Endothelial cell of umbilical vein (primary cell): ENCODE measurements at regions not wholly inside any gene's neighbourhood (a gene's known extent, or its start where the extent isn't known, plus 50 kb on each side); places are given as distances from the start of the nearest gene placed in this dataset.

Experiments used
- BruUV-seq: library from RNA; stranded (reverse); fragments of 400-500 nt; replicated peaks from 2 replicates; lab custom pipeline; 2021; lab: Mats Ljungman, UMichigan
- CTCF ChIA-PET: fragments of 300-600, 350-600 bp; sonication (Branson Sonifier 250); formaldehyde crosslinking; loops from one replicate; lab custom pipeline; 2021; ENCODE audit warnings: antibody characterized with exemption, inconsistent platforms; lab: Charles Lee
- POLR2A ChIA-PET: fragments of 300-600, 350-600 bp; sonication (Branson Sonifier 250); formaldehyde crosslinking; loops from one replicate; lab custom pipeline; 2021; ENCODE audit warnings: antibody characterized with exemption, inconsistent platforms; lab: Charles Lee
- DNase-seq: peaks from one replicate; pipeline ENCODE4 v3.0.0-alpha.2; 2011; ENCODE audit warnings: low read depth, low spot score
- FAIRE-seq: peaks from 2 replicates; lab custom pipeline; 2011; peaks lifted over from hg19 to GRCh38; lab: Jason Lieb, UNC
- H2AFZ ChIP-seq: 2 replicates; pipeline ENCODE4 v1.6.0; 2012; ENCODE audit warnings: low read depth, low read length, control low read depth, inconsistent platforms
- H3K27ac ChIP-seq: 2 replicates; pipeline ENCODE4 v1.5.1; 2011; ENCODE audit warnings: low read depth, mild to moderate bottlenecking, control low read depth, low read length, moderate library complexity; ENCODE audit not compliant: insufficient read depth
- H3K27me3 ChIP-seq, 2 experiments: 2 replicates each; pipeline versions ENCODE4 v1.6.0 to v1.6.1; 2011; ENCODE audit warnings: low read length in 2 of 2, mixed read lengths in 1 of 2; ENCODE audit not compliant: control insufficient read depth in 2 of 2, insufficient read depth in 2 of 2
- H3K36me3 ChIP-seq, 2 experiments: 2 replicates in 1 of 2; 3 replicates in 1 of 2; pipeline ENCODE4 v1.5.1; 2011; ENCODE audit warnings: low read length in 2 of 2, mild to moderate bottlenecking in 1 of 2, moderate library complexity in 1 of 2; ENCODE audit not compliant: control insufficient read depth in 2 of 2, insufficient read depth in 2 of 2; ENCODE audit errors: extremely low read depth in 1 of 2
- H3K4me1 ChIP-seq: 3 replicates; pipeline ENCODE4 v1.5.1; 2011; ENCODE audit warnings: mild to moderate bottlenecking, low read length; ENCODE audit not compliant: control insufficient read depth, insufficient read depth; ENCODE audit errors: extremely low read depth
- H3K4me2 ChIP-seq: 2 replicates; pipeline ENCODE4 v1.6.1; 2011; ENCODE audit warnings: low read length, control low read depth, mixed read lengths; ENCODE audit not compliant: insufficient read depth
- H3K4me3 ChIP-seq, 3 experiments: fragments of 200-600 bp in 1 of 3; sonication (generic), shearing (Covaris generic) in 1 of 3; replicated peaks in 1 of 3; 2 replicates each; pipeline ENCODE4 v1.5.1; 2011 to 2016; ENCODE audit warnings: control low read depth in 3 of 3, low read length in 3 of 3, mild to moderate bottlenecking in 2 of 3, inconsistent platforms in 1 of 3, low read depth in 1 of 3, moderate library complexity in 1 of 3; ENCODE audit not compliant: insufficient read depth in 1 of 3
- H3K79me2 ChIP-seq: 2 replicates; pipeline ENCODE4 v1.6.0; 2012; ENCODE audit warnings: low read length, inconsistent platforms; ENCODE audit not compliant: control insufficient read depth, insufficient read depth
- H3K9ac ChIP-seq: replicated peaks from 2 replicates; pipeline ENCODE3; 2011; ENCODE audit warnings: low read length, control low read depth; ENCODE audit not compliant: insufficient read depth; ENCODE audit errors: extremely low read depth
- H3K9me1 ChIP-seq: replicated peaks from 3 replicates; pipeline ENCODE4 v1.6.0; 2011; ENCODE audit warnings: mild to moderate bottlenecking, low read length; ENCODE audit not compliant: control insufficient read depth, insufficient read depth; ENCODE audit errors: extremely low read depth
- H3K9me3 ChIP-seq: replicated peaks from 2 replicates; pipeline ENCODE4 v1.5.1; 2012; ENCODE audit warnings: low read length, inconsistent platforms; ENCODE audit not compliant: control insufficient read depth, insufficient read depth
- H4K20me1 ChIP-seq: replicated peaks from 2 replicates; pipeline ENCODE3; 2011; ENCODE audit warnings: mild to moderate bottlenecking, low read length; ENCODE audit not compliant: control insufficient read depth, insufficient read depth; ENCODE audit errors: extremely low read depth
- CTCF ChIP-seq, 2 donors: IDR thresholded peaks; 1 replicate in 1 of 2; 2 replicates in 1 of 2; pipeline ENCODE4 v1.5.1; 2011; ENCODE audit warnings: low read length in 2 of 2, mild to moderate bottlenecking in 2 of 2, moderate library complexity in 2 of 2, control low read depth in 1 of 2, inconsistent platforms in 1 of 2, low read depth in 1 of 2; ENCODE audit not compliant: insufficient read depth in 1 of 2; ENCODE audit errors: extremely low read depth in 1 of 2
- EZH2 ChIP-seq: IDR thresholded peaks from 2 replicates; pipeline ENCODE4 v1.6.1; 2012; ENCODE audit warnings: borderline replicate concordance, low read depth, mild to moderate bottlenecking, moderate library complexity, low read length, inconsistent platforms; ENCODE audit not compliant: severe bottlenecking
- FOS ChIP-seq: IDR thresholded peaks from 2 replicates; pipeline ENCODE4 v1.6.1; 2011; ENCODE audit warnings: mild to moderate bottlenecking, low read length, moderate library complexity, borderline replicate concordance; ENCODE audit not compliant: insufficient read depth
- GATA2 ChIP-seq: IDR thresholded peaks from 2 replicates; pipeline ENCODE4 v1.7.0; 2011; ENCODE audit warnings: low read depth, mild to moderate bottlenecking, moderate library complexity, mixed read lengths, low read length; ENCODE audit not compliant: insufficient read length, insufficient read depth
- JUN ChIP-seq: IDR thresholded peaks from 2 replicates; pipeline ENCODE4 v1.6.1; 2011; ENCODE audit warnings: borderline replicate concordance, low read depth; ENCODE audit not compliant: insufficient read length, insufficient read depth
- MYC ChIP-seq: IDR thresholded peaks from one replicate; pipeline ENCODE4 v1.6.1; 2011; ENCODE audit warnings: mild to moderate bottlenecking, low read depth, low read length
- POLR2A ChIP-seq: IDR thresholded peaks from 2 replicates; pipeline ENCODE4 v1.6.1; 2012; ENCODE audit warnings: low read depth, mild to moderate bottlenecking, control low read depth, low read length
- POLR2AphosphoS5 ChIP-seq: IDR thresholded peaks from 2 replicates; pipeline ENCODE4 v1.6.1; 2012; ENCODE audit warnings: low read depth, mild to moderate bottlenecking, control low read depth, low read length, moderate library complexity; ENCODE audit not compliant: insufficient read depth
- dilution Hi-C: fragments of 300-500 bp; cut with MboI; formaldehyde crosslinking; loops from one replicate; pipeline ENCODE4 v1.15.0; 2019; ENCODE audit warnings: low sequenced_read_pairs; ENCODE audit not compliant: extremely low pct_ligation_motif_present
- intact Hi-C: fragments of 100-400 bp; cut with micrococcal nuclease; formaldehyde crosslinking; loops from one replicate; pipeline ENCODE4 v1.10.0; 2022

DNA sequence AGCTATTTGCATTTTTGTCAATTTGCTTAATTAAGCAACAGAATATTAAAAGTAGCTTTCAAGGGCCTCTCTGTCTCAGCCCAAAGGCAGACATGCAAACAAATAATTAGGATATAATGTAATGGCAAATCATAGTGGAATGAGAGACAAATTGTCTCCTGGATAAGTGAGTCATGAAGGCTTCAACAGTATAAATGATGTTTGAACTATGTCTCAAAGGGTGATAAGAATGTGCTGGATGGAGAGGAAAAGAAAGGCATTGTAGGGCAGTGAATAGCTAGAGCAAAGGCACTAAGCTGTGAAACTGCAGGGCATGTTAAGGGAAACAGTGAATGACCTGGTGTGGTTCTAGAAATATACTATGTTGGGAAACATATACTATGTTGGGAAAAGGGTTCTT is 53.5 kb upstream of the PPP1R12A start:
- no peak overlapping the region for H3K27ac ChIP-seq
- no peak overlapping the region for H3K4me3 ChIP-seq
- ChIA-PET POLR2A (no interaction called here), CTCF (interaction anchor here (1.6 kb wide), 1 partner anchor 13 kb away, joined by 3 read pairs; no protein-coding TSS in a partner anchor)
- BruUV-seq: no TSS peak
- no peaks in the 10 kb centered on the region for H3K79me2 ChIP-seq
- no peaks in the 10 kb centered on the region for H3K36me3 ChIP-seq
- no peak overlapping the region for H3K9ac ChIP-seq
- H3K27me3 ChIP-seq: peaks cover 3% of the 10 kb centered on the region in 2 experiments
- DNase-seq (no peak), FAIRE-seq (no peak)
- H2AFZ ChIP-seq: no peak overlapping the region
- H3K4me2 ChIP-seq: no peak overlapping the region
- dilution Hi-C loops: no loop called here
- TF ChIP-seq CTCF (IDR thresholded peaks at IDR 0.05; ENCODE audit: extremely low read depth in 1 of 2, insufficient read depth in 1 of 2, low read depth in 1 of 2, low read length in 2 of 2) (no peak), FOS (no peak), EZH2 (no peak), POLR2A (no peak), MYC (no peak), JUN (no peak), GATA2 (no peak), POLR2AphosphoS5 (no peak)
- H3K4me1 ChIP-seq: no peaks in the 10 kb centered on the region
- intact Hi-C loops: no loop called here
- no peaks in the 10 kb centered on the region for H4K20me1 ChIP-seq
- H3K9me1 ChIP-seq: no peaks in the 10 kb centered on the region
- H3K9me3 ChIP-seq: no peaks in the 10 kb centered on the region
